Upper lobe of right lung (tissue), 1 donor: ENCODE measurements at regions not wholly inside any gene's neighbourhood (a gene's known extent, or its start where the extent isn't known, plus 50 kb on each side); places are given as distances from the start of the nearest gene placed in this dataset.
"Not testable (repeated sequence)": the region's sequence is repeated elsewhere in the genome, so short reads cannot be mapped to it uniquely, and the experiment has no call there.

Source experiments
- ATAC-seq: fragments of 200-7000 bp; cut with Tn5 transposase; one replicate; pipeline ENCODE4 v1.9.1; 2020; ENCODE audit warnings: mild to moderate bottlenecking, moderate library complexity
- DNase-seq: peaks from one replicate; pipeline ENCODE4 v3.0.0-alpha.2; 2020
- H3K27ac ChIP-seq: fragments of 200-600 bp; one replicate; pipeline ENCODE4 v1.8.0; 2022
- H3K27me3 ChIP-seq: fragments of 200-600 bp; one replicate; pipeline ENCODE4 v1.8.0; 2022; ENCODE audit warnings: mild to moderate bottlenecking
- H3K36me3 ChIP-seq: fragments of 200-600 bp; one replicate; pipeline ENCODE4 v1.8.0; 2022
- H3K4me1 ChIP-seq: fragments of 200-600 bp; one replicate; pipeline ENCODE4 v1.8.0; 2022
- H3K4me3 ChIP-seq: fragments of 200-600 bp; one replicate; pipeline ENCODE4 v1.8.0; 2022; ENCODE audit warnings: mild to moderate bottlenecking
- H3K9me3 ChIP-seq: fragments of 200-600 bp; one replicate; pipeline ENCODE4 v1.8.0; 2022
- CTCF ChIP-seq: fragments of 200-600 bp; IDR thresholded peaks from one replicate; pipeline ENCODE4 v1.8.0; 2022; ENCODE audit warnings: antibody characterized with exemption
- intact Hi-C: fragments of 100-400 bp; cut with DNase I; formaldehyde crosslinking; loops from one replicate; pipeline ENCODE4 v1.11.0; 2022
- donor health status: DM: no; HTN: yes; CAD: no; lungs with severe emphysema.

DNA sequence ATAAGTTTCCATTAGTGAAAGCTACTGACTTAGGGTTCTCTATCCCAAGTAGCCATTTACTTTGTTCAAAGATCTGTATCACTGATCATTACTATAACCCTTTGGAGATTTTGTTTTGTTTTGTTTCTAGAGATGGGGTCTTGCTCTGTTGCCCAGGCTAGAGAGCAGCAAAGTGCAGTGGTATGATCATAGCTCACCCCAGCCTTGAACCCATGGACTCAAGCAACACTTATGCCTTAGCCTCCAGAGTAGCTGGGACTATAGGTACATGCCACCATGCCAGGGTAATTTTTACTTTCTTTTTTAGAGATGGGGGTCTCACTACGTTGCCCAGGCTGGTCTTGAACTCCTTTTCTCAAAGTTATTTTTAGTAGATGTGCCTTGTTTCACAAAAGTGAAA lies 154.7 kb downstream of the KCNJ2 start:
- ATAC-seq (no peak), DNase-seq (no peak)
- no peaks in the 10 kb centered on the region for H3K4me1 ChIP-seq
- intact Hi-C loops: no loop called here
- no peaks in the 10 kb centered on the region for H3K36me3 ChIP-seq
- no peak for TF ChIP-seq CTCF
- no peak overlapping the region for H3K27ac ChIP-seq
- H3K4me3 ChIP-seq: no peak overlapping the region
- H3K9me3 ChIP-seq: no peaks in the 10 kb centered on the region
- no peaks in the 10 kb centered on the region for H3K27me3 ChIP-seq

DNA sequence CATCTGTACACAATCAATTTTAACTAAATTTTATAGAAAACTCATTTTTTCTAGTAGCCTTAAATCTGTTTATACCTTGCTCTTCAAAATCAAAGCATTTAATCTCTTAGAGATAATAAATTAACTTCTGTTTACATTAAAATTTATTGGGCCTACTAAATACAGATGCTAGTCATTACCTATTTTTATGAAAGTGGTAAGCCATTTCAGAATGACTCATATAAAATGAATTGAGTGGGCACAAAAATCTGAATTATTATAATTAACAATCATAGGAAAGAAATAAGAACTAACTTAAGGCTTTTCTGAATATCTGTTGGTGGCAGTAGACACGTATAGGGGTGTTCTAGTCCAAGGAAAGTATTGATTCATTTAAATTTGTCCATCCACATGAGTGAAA lies 157.9 kb downstream of the KCNJ2 start:
- H3K36me3 ChIP-seq: no peaks in the 10 kb centered on the region
- H3K4me1 ChIP-seq: no peaks in the 10 kb centered on the region
- no peak overlapping the region for H3K27ac ChIP-seq
- DNase-seq: no peak
- ATAC-seq: no peak
- TF ChIP-seq CTCF: no peak
- H3K27me3 ChIP-seq: no peaks in the 10 kb centered on the region
- intact Hi-C loops: no loop called here
- no peak overlapping the region for H3K4me3 ChIP-seq
- H3K9me3 ChIP-seq: no peaks in the 10 kb centered on the region

DNA sequence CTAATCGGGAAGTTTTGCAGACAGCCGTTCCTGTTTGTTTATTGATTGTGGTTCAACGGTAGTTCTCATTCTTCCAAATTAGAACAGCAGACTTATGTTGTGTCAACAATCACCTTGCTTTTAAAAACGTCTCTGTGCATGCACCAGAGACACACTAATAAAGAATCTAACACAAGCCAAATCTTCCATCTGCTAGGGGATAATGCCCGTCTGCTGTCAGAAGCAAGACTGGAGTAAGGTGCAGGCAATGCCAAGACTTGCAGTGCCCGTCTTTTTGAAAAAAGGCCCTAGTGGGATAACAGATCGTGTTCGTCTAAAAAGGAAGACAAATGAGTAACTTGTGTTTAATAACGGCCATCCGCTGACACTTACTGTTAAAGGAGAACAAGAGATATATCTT lies 158.4 kb downstream of the KCNJ2 start:
- ATAC-seq: no peak

DNA sequence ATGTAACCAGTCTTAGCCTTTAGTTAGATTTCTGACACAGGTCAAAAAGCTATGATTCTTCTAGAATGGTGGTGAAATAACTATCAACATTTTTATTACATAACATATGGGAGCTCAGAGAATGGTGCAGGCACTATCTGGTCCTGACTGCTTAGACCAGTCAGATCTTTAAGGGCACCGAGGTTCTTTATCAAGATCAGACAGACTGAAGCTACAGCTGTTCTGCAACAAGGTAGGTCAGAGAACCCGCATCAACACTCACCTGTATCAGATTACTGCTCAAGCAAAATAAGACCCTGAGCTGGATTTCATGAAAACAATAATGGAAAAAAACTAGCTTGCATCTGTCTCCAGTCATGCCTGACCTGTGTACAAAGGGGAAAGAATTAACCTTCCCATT lies 160.4 kb downstream of the KCNJ2 start:
- H3K4me1 ChIP-seq: no peaks in the 10 kb centered on the region
- TF ChIP-seq CTCF: no peak

More for the DNA sequence above, 158.4 kb downstream of the KCNJ2 start:
- Histone ChIP-seq H3K27me3 (no peaks in the 10 kb centered on the region), H3K9me3 (no peaks in the 10 kb centered on the region), H3K27ac (no peak overlapping the region), H3K36me3 (no peaks in the 10 kb centered on the region), H3K4me1 (no peaks in the 10 kb centered on the region), H3K4me3 (no peak overlapping the region)
- intact Hi-C loops: no loop called here
- TF ChIP-seq CTCF: no peak
- no peak for DNase-seq

GRCh38 chr17:70331066-70331465 lies 161.7 kb downstream of the KCNJ2 start:
- H3K36me3 ChIP-seq, H3K4me1 ChIP-seq, intact Hi-C loops, H3K9me3 ChIP-seq, DNase-seq, H3K27me3 ChIP-seq, H3K27ac ChIP-seq, H3K4me3 ChIP-seq, ATAC-seq: not testable (repeated sequence)

More for the DNA sequence above, 160.4 kb downstream of the KCNJ2 start:
- Histone ChIP-seq H3K27ac (no peak overlapping the region), H3K4me3 (no peak overlapping the region), H3K36me3 (no peaks in the 10 kb centered on the region), H3K9me3 (no peaks in the 10 kb centered on the region), H3K27me3 (no peaks in the 10 kb centered on the region)
- no peak for DNase-seq
- intact Hi-C loops: no loop called here
- no peak for ATAC-seq

DNA sequence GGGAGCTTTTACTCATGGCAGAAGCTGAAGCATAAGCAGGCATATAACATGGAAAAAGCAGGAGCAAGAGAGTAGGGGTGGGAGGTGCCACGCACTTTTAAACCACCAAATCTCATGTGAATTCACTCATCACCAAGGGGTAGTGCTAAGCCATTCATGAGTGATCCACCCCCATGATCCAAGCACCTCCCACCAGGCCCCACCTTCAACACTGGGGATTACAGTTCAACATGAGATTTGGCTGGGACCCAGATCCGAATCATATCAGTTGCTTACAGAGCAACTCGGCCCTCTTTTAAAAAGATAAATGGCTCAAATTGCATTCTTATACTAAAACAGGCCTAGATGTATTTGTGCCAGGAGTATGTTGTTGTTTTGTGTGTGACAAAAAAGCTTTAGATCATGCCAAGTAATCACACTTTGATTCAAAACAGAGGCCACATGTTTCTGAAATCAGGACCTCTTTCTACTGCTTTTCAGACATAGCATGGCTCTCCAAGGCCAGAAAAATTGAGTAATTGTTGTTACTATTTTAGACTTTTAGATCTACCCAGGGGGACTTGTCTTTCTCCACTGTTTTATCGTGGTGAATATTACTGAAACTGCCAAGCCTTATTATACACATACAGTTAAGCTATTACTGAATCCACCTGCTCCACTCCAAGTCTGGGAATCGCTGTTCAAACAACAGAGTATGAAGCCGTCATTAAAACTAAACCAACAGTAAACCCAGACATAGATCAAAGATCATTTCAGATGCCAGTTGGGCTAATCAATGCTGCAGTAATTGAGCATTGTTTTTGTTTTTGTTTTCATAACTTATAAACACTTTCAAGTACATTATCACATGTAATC lies 163.3 kb downstream of the KCNJ2 start:
- no peak overlapping the region for H3K27ac ChIP-seq
- no peaks in the 10 kb centered on the region for H3K4me1 ChIP-seq
- intact Hi-C loops: no loop called here
- no peak overlapping the region for H3K4me3 ChIP-seq
- no peak for DNase-seq
- H3K9me3 ChIP-seq: no peaks in the 10 kb centered on the region
- H3K27me3 ChIP-seq: no peaks in the 10 kb centered on the region
- ATAC-seq: no peak
- H3K36me3 ChIP-seq: no peaks in the 10 kb centered on the region
- no peak for TF ChIP-seq CTCF
